GM12878 (cell line): ENCODE measurements at regions not wholly inside any gene's neighbourhood (a gene's known extent, or its start where the extent isn't known, plus 50 kb on each side); places are given as distances from the start of the nearest gene placed in this dataset.

Experiments used
- ATAC-seq: fragments of 200-7000 bp; cut with Tn5 transposase; 3 replicates; pipeline ENCODE4 v1.9.1; 2020; ENCODE audit warnings: mild to moderate bottlenecking, moderate library complexity
- BruUV-seq: library from RNA; stranded (reverse); fragments of 400-500 nt; replicated peaks from 2 replicates; lab custom pipeline; 2021; lab: Mats Ljungman, UMichigan
- CTCF ChIA-PET: fragments of 300-600 bp; sonication (Branson Sonifier 250); formaldehyde crosslinking; extraction: SDS; loops from one replicate; lab custom pipeline; 2021; ENCODE audit warnings: inconsistent platforms; lab: Yijun Ruan, JAX
- POLR2A ChIA-PET: fragments of 350-600 bp; formaldehyde crosslinking; extraction: SDS; loops from one replicate; lab custom pipeline; 2021; ENCODE audit warnings: inconsistent platforms; lab: Charles Lee
- RAD21 ChIA-PET: fragments of 300-600 bp; sonication (Branson Sonifier 250); formaldehyde crosslinking; loops from one replicate; lab custom pipeline; 2023; ENCODE audit warnings: antibody characterized with exemption; ENCODE audit not compliant: unreplicated experiment; lab: Charles Lee
- SMC1A ChIA-PET: fragments of 300-600 bp; sonication (Branson Sonifier 250); formaldehyde crosslinking; loops from one replicate; lab custom pipeline; 2023; ENCODE audit not compliant: unreplicated experiment, uncharacterized antibody; lab: Charles Lee
- DNase-seq: peaks from one replicate; pipeline ENCODE4 v3.0.0-alpha.2; 2011; ENCODE audit warnings: low read depth, low spot score
- FAIRE-seq: peaks from 3 replicates; lab custom pipeline; 2011; peaks lifted over from hg19 to GRCh38; lab: Jason Lieb, UNC
- H2AFZ ChIP-seq: 2 replicates; pipeline ENCODE4 v1.6.0; 2011; ENCODE audit warnings: low read depth, low read length, control low read depth; ENCODE audit not compliant: control insufficient read depth
- H3K27ac ChIP-seq: 2 replicates; pipeline ENCODE4 v1.5.1; 2011; ENCODE audit warnings: control low read depth; ENCODE audit not compliant: control insufficient read depth, insufficient read depth
- H3K27me3 ChIP-seq, 2 experiments: replicated peaks in 1 of 2; 2 replicates each; pipeline versions ENCODE4 v1.6.0 to v1.6.1; 2011; ENCODE audit warnings: low read length in 1 of 2; ENCODE audit not compliant: control insufficient read depth in 2 of 2, insufficient read depth in 2 of 2
- H3K36me3 ChIP-seq, 2 experiments: 2 replicates each; pipeline ENCODE4 v1.5.1; 2011; ENCODE audit warnings: low read length in 1 of 2; ENCODE audit not compliant: control insufficient read depth in 2 of 2, insufficient read depth in 2 of 2
- H3K4me1 ChIP-seq: 2 replicates; pipeline ENCODE4 v1.6.1; 2011; ENCODE audit warnings: mild to moderate bottlenecking, low read length, moderate library complexity, mixed read lengths; ENCODE audit not compliant: control insufficient read depth, insufficient read depth
- H3K4me2 ChIP-seq: 2 replicates; pipeline ENCODE4 v1.6.0; 2011; ENCODE audit warnings: control low read depth; ENCODE audit not compliant: control insufficient read depth, insufficient read depth
- H3K4me3 ChIP-seq: fragments of 200-600 bp; sonication (generic); 2 replicates; pipeline ENCODE4 v1.5.1; 2016
- H3K79me2 ChIP-seq: 2 replicates; pipeline ENCODE4 v1.6.0; 2011; ENCODE audit warnings: low read length; ENCODE audit not compliant: control insufficient read depth, insufficient read depth
- H3K9ac ChIP-seq: 2 replicates; pipeline ENCODE4 v1.8.0; 2011; ENCODE audit warnings: low read length, control low read depth, mixed read lengths; ENCODE audit not compliant: control insufficient read depth, insufficient read depth
- H3K9me3 ChIP-seq: replicated peaks from 3 replicates; pipeline ENCODE4 v1.5.1; 2011; ENCODE audit warnings: mild to moderate bottlenecking, low read length; ENCODE audit not compliant: control insufficient read depth, insufficient read depth
- H4K20me1 ChIP-seq: 2 replicates; pipeline ENCODE4 v1.6.0; 2011; ENCODE audit not compliant: control insufficient read depth, insufficient read depth
- CREM ChIP-seq: IDR thresholded peaks from 2 replicates; pipeline ENCODE4 v1.6.1; 2014; ENCODE audit warnings: antibody characterized with exemption, low read depth
- GABPA ChIP-seq: IDR thresholded peaks from 2 replicates; pipeline ENCODE4 v1.6.1; 2014; ENCODE audit warnings: antibody characterized with exemption, low read depth, mild to moderate bottlenecking, inconsistent platforms
- PRDM15 ChIP-seq: fragments of 450-650 bp; formaldehyde crosslinking; IDR thresholded peaks from 2 replicates; pipeline ENCODE4 v1.4.0; 2020; ENCODE audit warnings: mild to moderate bottlenecking, moderate library complexity
- SPI1 ChIP-seq: IDR thresholded peaks from 2 replicates; pipeline ENCODE4 v1.6.1; 2011; ENCODE audit warnings: low read depth, mild to moderate bottlenecking, low read length, moderate library complexity, borderline replicate concordance; ENCODE audit not compliant: insufficient read depth
- YY1 ChIP-seq: IDR thresholded peaks from 2 replicates; pipeline ENCODE4 v1.6.1; 2011; ENCODE audit warnings: low read depth, mild to moderate bottlenecking, low read length
- WGBS: methylation state at CpG from one replicate; pipeline ENCODE4 v1.1.6; 2016; ENCODE audit warnings: low lambda C conversion rate; ENCODE audit not compliant: insufficient replicate concordance, insufficient coverage; ENCODE audit errors: missing lambda C conversion rate; 5-methylcytosine and 5-hydroxymethylcytosine counted together
- in situ Hi-C: fragments of 300-500 bp; cut with MboI; formaldehyde crosslinking; loops from 9 replicates; pipeline ENCODE4 v1.14.3; 2018; ENCODE audit warnings: mixed read lengths
- intact Hi-C: fragments of 100-400 bp; cut with micrococcal nuclease; formaldehyde crosslinking; loops from one replicate; pipeline ENCODE4 v1.14.2; 2022; ENCODE audit not compliant: unreplicated experiment

- no peak for TF ChIP-seq PRDM15
Measured at GRCh38 chr5:34574936-34575467, 81.1 kb upstream of the RAI14 start (continued).

DNA sequence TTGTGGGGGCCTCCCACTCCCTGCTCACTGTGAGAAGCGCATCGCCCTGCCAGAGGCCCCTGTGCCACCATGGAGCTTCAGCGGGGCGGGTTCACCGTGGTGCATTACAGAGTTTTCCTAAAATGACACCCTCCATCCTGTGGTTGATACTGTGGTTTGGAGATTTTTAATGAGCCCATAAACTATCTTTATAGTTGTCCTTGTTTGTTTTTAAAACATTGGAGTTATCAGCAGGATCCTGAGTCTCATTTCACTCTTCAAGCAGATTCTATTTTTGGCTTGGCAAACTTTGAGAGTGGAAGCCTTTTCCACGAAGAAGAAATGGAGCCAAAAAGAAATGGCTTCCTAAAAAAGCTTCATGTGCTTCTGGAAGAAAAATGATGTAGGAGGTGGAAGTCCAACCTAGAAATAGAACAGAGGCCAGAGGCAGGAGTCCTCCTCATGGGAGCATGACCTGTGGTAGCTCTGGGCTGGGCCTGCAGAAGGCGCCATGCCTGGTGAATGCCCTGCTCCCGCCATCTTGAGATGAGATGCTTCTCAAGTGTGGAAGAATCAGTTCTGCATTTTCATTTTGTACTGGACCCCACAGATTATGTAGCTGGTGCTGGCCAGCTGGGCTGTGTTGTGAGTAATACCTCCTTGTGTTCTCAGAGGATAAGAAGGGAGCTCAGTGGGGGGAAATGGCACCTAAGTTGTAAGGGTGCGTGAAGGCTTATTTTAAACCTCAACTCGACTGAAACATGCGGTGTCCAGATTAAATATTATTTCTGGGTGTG is 79.0 kb upstream of the RAI14 start:
- no peaks in the 10 kb centered on the region for H3K79me2 ChIP-seq
- CTCF ChIA-PET = no interaction called here
- H4K20me1 ChIP-seq = no peaks in the 10 kb centered on the region
- H3K4me2 ChIP-seq = no peak overlapping the region
- no peaks in the 10 kb centered on the region for H3K36me3 ChIP-seq
- intact Hi-C loops = no loop called here
- POLR2A ChIA-PET = no interaction called here
- H3K27me3 ChIP-seq = no peaks in the 10 kb centered on the region
- H3K4me1 ChIP-seq = no peaks in the 10 kb centered on the region
- H3K9me3 ChIP-seq = no peaks in the 10 kb centered on the region
- ATAC-seq = no peak
- no peak for TF ChIP-seq CREM
- TF ChIP-seq YY1 = 0 out of 2 replicates have a peak, but pooled peaks have one; percentile 44
- no peak for TF ChIP-seq GABPA
- TF ChIP-seq SPI1 = 0 out of 2 replicates have a peak, but pooled peaks have one; percentile 15
- TF ChIP-seq, all 136 proteins: peak for 2
- no peak overlapping the region for H2AFZ ChIP-seq
- DNase-seq = no peak
- H3K27ac ChIP-seq = no peak overlapping the region
- ChIA-PET RAD21 (no interaction called here), SMC1A (interaction anchor here (1.2 kb wide), 1 partner anchor 10 kb away, joined by 3 read pairs; no protein-coding TSS in a partner anchor)
- H3K4me3 ChIP-seq = no peak overlapping the region
- no peak overlapping the region for H3K9ac ChIP-seq
- no peak for FAIRE-seq
- in situ Hi-C loops = no loop called here
- WGBS = 57% methylated on average over 11 of the region's 11 CpGs
- BruUV-seq = no TSS peak
